Activated CD4-positive, alpha-beta T cell treated with anti-CD3 and anti-CD28 coated beads, Interleukin-2, amount 10 ng/mL, durations not matched to agents 24 days and 14 days (primary cell): ENCODE measurements at regions not wholly inside any gene's neighbourhood (a gene's known extent, or its start where the extent isn't known, plus 50 kb on each side); places are given as distances from the start of the nearest gene placed in this dataset.

Source experiments
- DNase-seq: peaks from one replicate; pipeline ENCODE4 v3.0.0; 2022
- H3K27ac Mint-ChIP-seq: one replicate; pipeline ENCODE4 v1.8.0; 2022; ENCODE audit warnings: mild to moderate bottlenecking, mixed read lengths
- H3K27me3 Mint-ChIP-seq: one replicate; pipeline ENCODE4 v1.8.0; 2022; ENCODE audit warnings: mixed read lengths
- H3K36me3 Mint-ChIP-seq: one replicate; pipeline ENCODE4 v1.8.0; 2022; ENCODE audit warnings: low read depth, mild to moderate bottlenecking, mixed read lengths
- H3K4me1 Mint-ChIP-seq: one replicate; pipeline ENCODE4 v1.8.0; 2021; ENCODE audit warnings: mixed read lengths
- H3K4me3 Mint-ChIP-seq: one replicate; pipeline ENCODE4 v1.8.0; 2022; ENCODE audit warnings: mild to moderate bottlenecking, moderate library complexity, mixed read lengths
- H3K9me3 Mint-ChIP-seq: one replicate; pipeline ENCODE4 v1.8.0; 2021; ENCODE audit warnings: mixed read lengths
- intact Hi-C: fragments of 100-400 bp; cut with micrococcal nuclease; formaldehyde crosslinking; loops from one replicate; pipeline ENCODE4 v1.15.1; 2023

GRCh38 chr4:83852085-83852451 is 316.2 kb downstream of the GPAT3 start:
- Mint-ChIP-seq H3K27me3 (no peaks in the 10 kb centered on the region), H3K36me3 (no peaks in the 10 kb centered on the region), H3K4me1 (no peaks in the 10 kb centered on the region), H3K9me3 (no peaks in the 10 kb centered on the region), H3K27ac (no peak overlapping the region), H3K4me3 (no peak overlapping the region)
- no peak for DNase-seq
- intact Hi-C loops, result no loop called here

DNA sequence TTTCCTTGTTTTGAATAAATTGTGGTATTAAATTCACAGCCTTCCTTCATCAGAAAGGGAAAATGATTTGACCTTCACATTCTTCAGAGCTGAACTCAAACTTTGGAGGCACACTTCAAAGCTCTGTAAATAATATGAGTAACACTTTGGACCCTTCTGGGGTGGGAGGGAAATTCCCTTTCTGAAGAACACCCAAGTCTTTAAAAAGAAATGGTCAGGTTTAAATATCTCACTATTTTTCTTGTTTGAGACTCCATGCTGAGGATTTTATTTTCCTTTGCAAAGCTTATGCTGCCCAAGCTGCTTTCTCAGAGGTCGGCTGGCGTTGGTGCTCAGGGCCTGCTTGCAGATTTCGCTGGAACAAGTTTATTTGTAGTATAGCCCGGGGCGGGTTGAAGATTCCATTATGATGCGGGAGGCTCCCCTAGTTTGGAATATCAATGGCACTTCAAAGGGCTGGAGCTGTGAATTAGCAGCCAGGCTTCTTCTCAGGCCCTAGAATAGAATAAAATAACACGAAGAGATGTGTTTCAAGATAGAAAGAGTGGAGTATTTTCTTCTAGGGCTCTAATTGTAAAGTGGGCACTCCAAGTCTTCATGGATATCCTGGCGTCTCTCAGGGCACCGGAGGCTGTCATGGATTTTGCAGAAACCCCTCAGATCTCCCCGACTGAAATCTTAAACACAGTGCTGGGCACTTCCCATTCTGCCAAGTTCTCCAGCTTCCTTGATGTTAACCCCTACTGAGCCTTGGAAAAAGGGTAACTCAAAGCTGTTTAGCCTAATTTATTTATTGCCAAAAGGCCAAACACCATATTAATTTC is 315.6 kb downstream of the GPAT3 start:
- Mint-ChIP-seq H3K4me3 (no peak overlapping the region), H3K27ac (no peak overlapping the region), H3K27me3 (no peaks in the 10 kb centered on the region), H3K4me1 (no peaks in the 10 kb centered on the region), H3K9me3 (no peaks in the 10 kb centered on the region), H3K36me3 (no peaks in the 10 kb centered on the region)
- DNase-seq, result no peak
- intact Hi-C loops, result no loop called here

- H3K27ac Mint-ChIP-seq, result no peak overlapping the region
- no peak for DNase-seq
- H3K4me3 Mint-ChIP-seq, result no peak overlapping the region
- no peaks in the 10 kb centered on the region for H3K9me3 Mint-ChIP-seq
- intact Hi-C loops, result no loop called here
- H3K27me3 Mint-ChIP-seq, result no peaks in the 10 kb centered on the region
- H3K36me3 Mint-ChIP-seq, result no peaks in the 10 kb centered on the region
- no peaks in the 10 kb centered on the region for H3K4me1 Mint-ChIP-seq
Observed at GRCh38 chr4:83850435-83850834, 314.5 kb downstream of the GPAT3 start.

GRCh38 chr4:83846193-83846830 is 310.4 kb downstream of the GPAT3 start:
- Mint-ChIP-seq H3K36me3 (no peaks in the 10 kb centered on the region), H3K27ac (no peak overlapping the region), H3K4me1 (no peaks in the 10 kb centered on the region), H3K4me3 (no peak overlapping the region), H3K9me3 (no peaks in the 10 kb centered on the region), H3K27me3 (no peaks in the 10 kb centered on the region)
- no peak for DNase-seq
- intact Hi-C loops, result no loop called here

- Mint-ChIP-seq H3K9me3 (no peaks in the 10 kb centered on the region), H3K27ac (no peak overlapping the region), H3K4me1 (no peaks in the 10 kb centered on the region), H3K36me3 (no peaks in the 10 kb centered on the region), H3K4me3 (no peak overlapping the region), H3K27me3 (no peaks in the 10 kb centered on the region)
- no peak for DNase-seq
- intact Hi-C loops, result no loop called here
Observed at GRCh38 chr4:83839615-83840014, 303.7 kb downstream of the GPAT3 start.

DNA sequence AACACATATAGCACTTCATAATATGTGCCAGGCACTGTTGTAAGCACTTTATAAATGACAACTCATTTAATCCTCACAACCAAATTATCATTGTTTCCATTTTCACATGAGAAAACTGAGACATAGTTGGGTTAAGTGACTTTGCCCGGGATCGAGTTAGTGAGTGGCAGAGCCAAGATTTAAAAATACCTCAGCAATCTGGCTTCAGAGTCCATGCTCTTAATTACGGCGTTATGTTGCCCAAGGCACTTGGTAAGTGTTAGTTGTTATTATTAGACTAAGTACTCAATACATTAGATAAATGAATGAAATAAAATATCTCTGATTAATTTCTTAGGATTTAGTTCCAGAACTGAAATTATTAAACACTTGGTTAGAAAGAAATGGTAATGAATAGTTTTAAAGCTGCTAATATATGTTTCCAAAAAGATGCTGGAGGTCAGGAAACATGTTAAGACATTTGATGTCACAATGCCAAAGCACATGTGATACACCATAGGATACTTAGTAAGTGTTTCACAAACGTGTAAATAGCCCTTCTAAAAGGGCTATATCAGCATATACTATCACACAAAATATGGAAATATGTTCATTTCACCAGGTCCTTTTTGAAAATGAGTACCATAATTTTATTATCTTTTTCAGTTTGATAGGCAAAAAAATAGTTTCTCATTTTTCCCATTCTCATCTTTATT is 301.9 kb downstream of the GPAT3 start:
- no peaks in the 10 kb centered on the region for H3K36me3 Mint-ChIP-seq
- DNase-seq, result no peak
- no peaks in the 10 kb centered on the region for H3K4me1 Mint-ChIP-seq
- no peak overlapping the region for H3K4me3 Mint-ChIP-seq
- no peak overlapping the region for H3K27ac Mint-ChIP-seq
- no peaks in the 10 kb centered on the region for H3K9me3 Mint-ChIP-seq
- H3K27me3 Mint-ChIP-seq, result no peaks in the 10 kb centered on the region
- intact Hi-C loops, result no loop called here

GRCh38 chr4:83833920-83834319 is 298.0 kb downstream of the GPAT3 start:
- Mint-ChIP-seq H3K4me3 (no peak overlapping the region), H3K9me3 (no peaks in the 10 kb centered on the region), H3K36me3 (no peaks in the 10 kb centered on the region), H3K27ac (no peak overlapping the region), H3K27me3 (no peaks in the 10 kb centered on the region), H3K4me1 (no peaks in the 10 kb centered on the region)
- intact Hi-C loops, result no loop called here
- no peak for DNase-seq

DNA sequence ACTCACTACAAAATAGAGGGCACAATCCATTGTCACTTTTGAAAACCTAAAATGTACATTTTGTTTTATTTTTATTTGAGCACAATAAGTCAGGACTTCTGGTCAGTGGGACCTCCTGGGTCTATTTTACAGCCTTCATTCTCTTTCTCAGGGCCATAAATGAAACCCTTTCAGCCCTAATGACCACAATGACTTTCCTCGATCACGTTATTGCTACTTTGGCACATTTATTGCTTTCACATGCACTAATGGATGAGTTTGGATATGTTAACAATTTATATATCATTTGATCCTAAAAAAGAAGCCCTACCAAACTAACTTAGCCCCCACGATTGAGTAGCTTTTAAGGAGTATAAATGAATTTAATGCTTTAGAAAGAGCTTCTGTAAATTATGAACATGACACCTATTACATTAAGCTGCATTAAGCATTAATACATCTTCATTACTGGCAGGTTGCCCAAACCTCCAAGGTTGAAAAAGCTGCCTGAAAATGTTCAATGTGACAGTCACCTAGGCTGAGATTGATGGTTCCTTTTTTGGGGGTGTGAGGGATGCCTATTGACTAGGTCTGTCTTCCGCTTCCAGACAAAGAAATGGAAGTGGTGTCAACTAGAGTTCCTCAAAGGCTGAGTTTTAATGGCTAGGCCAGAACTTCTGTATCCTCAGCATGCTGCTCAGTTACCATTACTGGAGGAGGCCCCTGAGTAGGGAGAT is 296.4 kb downstream of the GPAT3 start:
- Mint-ChIP-seq H3K4me3 (no peak overlapping the region), H3K36me3 (no peaks in the 10 kb centered on the region), H3K27ac (no peak overlapping the region), H3K9me3 (no peaks in the 10 kb centered on the region), H3K27me3 (no peaks in the 10 kb centered on the region), H3K4me1 (no peaks in the 10 kb centered on the region)
- DNase-seq, result no peak
- intact Hi-C loops, result no loop called here

- no peak overlapping the region for H3K27ac Mint-ChIP-seq
Observed at GRCh38 chr4:83831588-83831987, 295.7 kb downstream of the GPAT3 start.

DNA sequence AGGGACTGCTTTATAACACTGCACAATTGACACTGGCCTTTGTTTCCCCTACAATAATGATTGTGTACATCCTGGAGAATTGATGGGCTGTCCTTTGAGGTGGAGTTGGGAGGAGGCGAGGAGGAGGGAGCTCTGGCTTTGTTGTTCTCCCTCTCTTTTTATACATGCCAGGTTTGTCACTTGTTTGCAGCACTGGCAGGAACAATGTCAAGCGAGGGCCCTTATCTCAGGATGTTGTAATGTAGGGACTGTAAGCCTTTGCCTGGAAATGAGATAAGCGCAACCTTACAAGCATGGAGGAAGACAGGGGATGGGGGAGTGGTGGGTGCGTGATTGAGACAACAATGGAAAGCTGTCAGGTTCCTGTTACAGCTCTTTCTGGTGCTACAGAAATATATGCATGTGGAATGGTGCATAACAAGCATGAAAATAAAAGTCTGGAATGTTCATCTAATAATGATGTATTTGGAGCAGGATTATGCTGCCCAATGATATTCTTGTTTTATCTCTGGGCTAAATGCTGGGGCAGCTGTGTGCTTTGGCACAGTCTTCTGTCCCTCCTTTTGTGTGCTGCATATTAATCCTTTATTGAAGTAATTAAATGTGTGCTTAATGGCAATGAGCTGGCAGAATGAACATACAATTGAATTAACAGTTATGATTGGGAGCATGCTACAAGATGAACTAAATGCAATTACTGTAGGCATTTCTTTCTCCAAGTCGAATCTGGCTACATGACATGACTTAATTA is 294.4 kb downstream of the GPAT3 start:
- Mint-ChIP-seq H3K9me3 (no peaks in the 10 kb centered on the region), H3K27ac (no peak overlapping the region), H3K4me1 (no peaks in the 10 kb centered on the region), H3K27me3 (no peaks in the 10 kb centered on the region), H3K36me3 (no peaks in the 10 kb centered on the region), H3K4me3 (no peak overlapping the region)
- DNase-seq, result no peak
- intact Hi-C loops, result no loop called here

More at GRCh38 chr4:83831588-83831987, 295.7 kb downstream of the GPAT3 start:
- no peak for DNase-seq
- H3K9me3 Mint-ChIP-seq, result no peaks in the 10 kb centered on the region
- no peak overlapping the region for H3K4me3 Mint-ChIP-seq
- intact Hi-C loops, result no loop called here
- no peaks in the 10 kb centered on the region for H3K36me3 Mint-ChIP-seq
- no peaks in the 10 kb centered on the region for H3K4me1 Mint-ChIP-seq
- no peaks in the 10 kb centered on the region for H3K27me3 Mint-ChIP-seq

DNA sequence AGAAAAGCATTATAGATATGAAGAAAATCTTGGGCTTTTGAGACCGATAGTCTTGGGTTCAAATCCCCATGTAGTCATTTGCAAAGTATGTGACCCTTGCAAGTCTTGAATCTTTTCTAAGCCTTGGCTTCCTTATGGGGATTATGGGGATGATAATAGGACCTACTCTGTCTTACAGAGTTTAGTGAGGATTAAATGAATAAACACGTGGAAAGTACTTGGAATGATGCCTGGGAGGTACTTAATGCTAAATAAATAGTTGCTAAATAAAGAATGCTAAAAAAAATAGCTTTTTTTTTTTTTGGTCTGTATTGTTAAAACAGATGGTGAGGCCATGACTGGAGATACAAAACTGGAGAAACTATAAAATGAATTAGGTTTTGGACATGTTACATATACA is 292.7 kb downstream of the GPAT3 start:
- H3K27me3 Mint-ChIP-seq, result no peaks in the 10 kb centered on the region
- intact Hi-C loops, result no loop called here
- no peaks in the 10 kb centered on the region for H3K4me1 Mint-ChIP-seq
- no peak overlapping the region for H3K4me3 Mint-ChIP-seq
- no peak for DNase-seq
- H3K27ac Mint-ChIP-seq, result no peak overlapping the region
- H3K9me3 Mint-ChIP-seq, result no peaks in the 10 kb centered on the region
- no peaks in the 10 kb centered on the region for H3K36me3 Mint-ChIP-seq

GRCh38 chr4:83821493-83821892 is 285.6 kb downstream of the GPAT3 start:
- H3K4me1 Mint-ChIP-seq, result no peaks in the 10 kb centered on the region
- intact Hi-C loops, result no loop called here
- no peak overlapping the region for H3K4me3 Mint-ChIP-seq
- no peak for DNase-seq
- H3K9me3 Mint-ChIP-seq, result no peaks in the 10 kb centered on the region
- no peak overlapping the region for H3K27ac Mint-ChIP-seq
- no peaks in the 10 kb centered on the region for H3K36me3 Mint-ChIP-seq
- no peaks in the 10 kb centered on the region for H3K27me3 Mint-ChIP-seq

GRCh38 chr4:83819582-83819981 is 283.7 kb downstream of the GPAT3 start:
- Mint-ChIP-seq H3K9me3 (no peaks in the 10 kb centered on the region), H3K4me3 (no peak overlapping the region), H3K27me3 (no peaks in the 10 kb centered on the region), H3K36me3 (no peaks in the 10 kb centered on the region), H3K4me1 (no peaks in the 10 kb centered on the region), H3K27ac (no peak overlapping the region)
- DNase-seq, result no peak
- intact Hi-C loops, result no loop called here
